ENCODE measurements at regions not wholly inside any gene's neighbourhood (a gene's known extent, or its start where the extent isn't known, plus 50 kb on each side); places are given as distances from the start of the nearest gene placed in this dataset.
"Not testable (repeated sequence)": the region's sequence is repeated elsewhere in the genome, so short reads cannot be mapped to it uniquely, and the experiment has no call there.

DNA sequence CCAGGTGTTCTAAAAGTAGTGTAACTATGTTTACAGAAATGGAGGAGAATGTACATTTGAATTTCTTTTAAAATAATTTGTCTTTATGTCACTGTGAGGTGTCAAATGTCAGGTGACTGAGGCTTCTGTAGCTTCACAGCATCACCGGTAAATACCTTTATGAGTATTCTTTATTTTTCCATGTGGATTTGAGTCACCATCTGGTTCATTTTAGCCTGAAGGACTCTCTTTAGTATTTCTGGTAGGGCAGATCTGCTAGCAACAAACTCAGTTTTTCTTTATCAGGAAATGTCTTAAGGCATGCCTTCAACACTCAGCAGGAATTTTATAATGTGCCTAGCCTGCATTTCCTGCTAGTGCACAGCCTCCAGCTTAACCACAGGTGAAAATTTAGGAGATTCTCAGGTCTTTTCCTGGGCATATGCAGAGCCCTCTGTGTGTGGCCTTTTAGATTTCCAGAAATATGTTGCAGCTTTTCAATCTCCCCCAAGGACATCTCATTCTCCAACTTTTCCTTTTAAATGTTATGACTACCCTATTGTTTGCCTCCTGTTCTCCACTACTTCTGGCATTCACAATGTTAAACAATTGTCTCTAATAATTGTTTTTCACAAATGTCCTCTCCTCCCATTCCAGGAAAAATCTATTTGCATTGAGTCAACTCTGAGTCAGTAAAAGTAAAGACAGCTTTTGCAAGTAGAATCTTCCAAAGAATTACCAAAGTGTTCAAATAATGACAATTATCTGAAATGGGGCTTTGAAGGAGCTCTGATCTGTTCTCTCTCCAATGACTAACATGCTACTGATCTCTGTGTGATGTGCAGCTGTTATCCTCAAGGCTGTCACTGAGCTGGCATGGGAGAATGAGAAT, 239.4 kb upstream of the CPHXL start:
- ATAC-seq (ENCODE audit: low read depth) (no peak), DNase-seq (no peak)
- no peak for TF ChIP-seq EZH2 (IDR thresholded peaks at IDR 0.05; ENCODE audit: borderline replicate concordance, insufficient read depth, low read depth, low read length, poor library complexity, severe bottlenecking)
- TF ChIP-seq, protein P1, sequence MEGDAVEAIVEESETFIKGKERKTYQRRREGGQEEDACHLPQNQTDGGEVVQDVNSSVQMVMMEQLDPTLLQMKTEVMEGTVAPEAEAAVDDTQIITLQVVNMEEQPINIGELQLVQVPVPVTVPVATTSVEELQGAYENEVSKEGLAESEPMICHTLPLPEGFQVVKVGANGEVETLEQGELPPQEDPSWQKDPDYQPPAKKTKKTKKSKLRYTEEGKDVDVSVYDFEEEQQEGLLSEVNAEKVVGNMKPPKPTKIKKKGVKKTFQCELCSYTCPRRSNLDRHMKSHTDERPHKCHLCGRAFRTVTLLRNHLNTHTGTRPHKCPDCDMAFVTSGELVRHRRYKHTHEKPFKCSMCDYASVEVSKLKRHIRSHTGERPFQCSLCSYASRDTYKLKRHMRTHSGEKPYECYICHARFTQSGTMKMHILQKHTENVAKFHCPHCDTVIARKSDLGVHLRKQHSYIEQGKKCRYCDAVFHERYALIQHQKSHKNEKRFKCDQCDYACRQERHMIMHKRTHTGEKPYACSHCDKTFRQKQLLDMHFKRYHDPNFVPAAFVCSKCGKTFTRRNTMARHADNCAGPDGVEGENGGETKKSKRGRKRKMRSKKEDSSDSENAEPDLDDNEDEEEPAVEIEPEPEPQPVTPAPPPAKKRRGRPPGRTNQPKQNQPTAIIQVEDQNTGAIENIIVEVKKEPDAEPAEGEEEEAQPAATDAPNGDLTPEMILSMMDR (IDR thresholded peaks at IDR 0.05), result no peak
- no CpG with 5 or more reads among the region's 1 CpG for WGBS (ENCODE audit: insufficient coverage)
- Histone ChIP-seq H3K27ac (ENCODE audit: low read length in 2 of 2) (no peak overlapping the region), H4K20me1 (ENCODE audit: control insufficient read depth, insufficient read depth, low read length, poor library complexity, severe bottlenecking) (no peaks in the 10 kb centered on the region), H3K36me3 (replicated peaks in 1 of 2; ENCODE audit: control extremely low read depth in 1 of 2, control insufficient read depth in 1 of 2, extremely low read depth in 1 of 2, insufficient read depth in 2 of 2, low read length in 1 of 2) (no peaks in the 10 kb centered on the region), H3K9ac (ENCODE audit: low read length) (no peak overlapping the region), H3K9me3 (ENCODE audit: control extremely low read depth in 1 of 3, control insufficient read depth in 2 of 3, insufficient read depth in 1 of 3, low read length in 2 of 3) (no peaks in the 10 kb centered on the region), H3K27me3 (replicated peaks in 1 of 4; ENCODE audit: control extremely low read depth in 1 of 4, control insufficient read depth in 3 of 4, insufficient read depth in 4 of 4, low read length in 3 of 4) (no peaks in the 10 kb centered on the region), H3K4me3 (ENCODE audit: control extremely low read depth in 1 of 5, extremely low read depth in 1 of 5, insufficient read depth in 1 of 5, low read depth in 2 of 5, low read length in 4 of 5) (no peak overlapping the region), H3K4me2 (replicated peaks; ENCODE audit: low read depth, low read length, poor library complexity, severe bottlenecking) (no peak overlapping the region), H2AFZ (ENCODE audit: insufficient read depth, low read depth, low read length, poor library complexity, severe bottlenecking) (no peak overlapping the region), H3K4me1 (ENCODE audit: control insufficient read depth in 2 of 2, insufficient read depth in 2 of 2, low read length in 2 of 2) (no peaks in the 10 kb centered on the region), H3K79me2 (ENCODE audit: control insufficient read depth, insufficient read depth, low read length) (no peaks in the 10 kb centered on the region)
- intact Hi-C loops (cut with micrococcal nuclease), result no loop called here
- CTCF ChIA-PET, result no interaction called here
- H3K4me1 Mint-ChIP-seq, result no peaks in the 10 kb centered on the region
- H3K4me3 Mint-ChIP-seq, result no peak overlapping the region
- no peaks in the 10 kb centered on the region for H3K9me3 Mint-ChIP-seq (ENCODE audit: insufficient read depth)
- POLR2A ChIA-PET, result no interaction called here
- H3K27me3 Mint-ChIP-seq, result no peaks in the 10 kb centered on the region
- H3K27ac Mint-ChIP-seq, result no peak overlapping the region

DNA sequence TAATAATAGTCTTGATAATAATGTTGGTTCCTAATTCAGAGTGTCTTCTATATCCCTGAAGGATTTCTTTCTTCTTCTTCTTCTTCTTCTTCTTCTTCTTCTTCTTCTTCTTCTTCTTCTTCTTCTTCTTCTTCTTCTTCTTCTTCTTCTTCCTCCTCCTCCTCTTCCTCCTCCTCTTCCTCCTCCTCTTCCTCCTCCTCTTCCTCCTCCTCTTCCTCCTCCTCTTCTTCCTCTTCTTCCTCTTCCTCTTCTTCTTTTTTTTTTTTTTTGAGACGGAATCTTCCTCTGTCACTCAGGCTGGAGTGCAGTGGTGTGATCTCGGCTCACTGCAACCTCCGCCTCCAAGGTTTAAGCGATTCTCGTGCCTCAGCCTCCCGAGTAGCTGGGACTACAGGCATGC, 242.8 kb upstream of the CPHXL start:
- H3K27me3 Mint-ChIP-seq; H3K27ac ChIP-seq (ENCODE audit: low read length in 2 of 2); CTCF ChIA-PET; H3K9me3 ChIP-seq (ENCODE audit: control extremely low read depth in 1 of 3, control insufficient read depth in 2 of 3, insufficient read depth in 1 of 3, low read length in 2 of 3); H2AFZ ChIP-seq (ENCODE audit: insufficient read depth, low read depth, low read length, poor library complexity, severe bottlenecking); H3K27me3 ChIP-seq (replicated peaks in 1 of 4; ENCODE audit: control extremely low read depth in 1 of 4, control insufficient read depth in 3 of 4, insufficient read depth in 4 of 4, low read length in 3 of 4); H4K20me1 ChIP-seq (ENCODE audit: control insufficient read depth, insufficient read depth, low read length, poor library complexity, severe bottlenecking); H3K79me2 ChIP-seq (ENCODE audit: control insufficient read depth, insufficient read depth, low read length); H3K9ac ChIP-seq (ENCODE audit: low read length); H3K4me1 Mint-ChIP-seq; H3K36me3 ChIP-seq (replicated peaks in 1 of 2; ENCODE audit: control extremely low read depth in 1 of 2, control insufficient read depth in 1 of 2, extremely low read depth in 1 of 2, insufficient read depth in 2 of 2, low read length in 1 of 2); DNase-seq; H3K4me1 ChIP-seq (ENCODE audit: control insufficient read depth in 2 of 2, insufficient read depth in 2 of 2, low read length in 2 of 2); ATAC-seq (ENCODE audit: low read depth); H3K4me3 ChIP-seq (ENCODE audit: control extremely low read depth in 1 of 5, extremely low read depth in 1 of 5, insufficient read depth in 1 of 5, low read depth in 2 of 5, low read length in 4 of 5); H3K9me3 Mint-ChIP-seq (ENCODE audit: insufficient read depth); H3K4me3 Mint-ChIP-seq; H3K4me2 ChIP-seq (replicated peaks; ENCODE audit: low read depth, low read length, poor library complexity, severe bottlenecking); POLR2A ChIA-PET; H3K27ac Mint-ChIP-seq; intact Hi-C loops (cut with micrococcal nuclease): not testable (repeated sequence)
- 94% methylated on average over 5 of the region's 6 CpGs for whole genome bisulfite sequencing (ENCODE audit: insufficient coverage)

Measured in B cell (primary cell).